Right ventricle myocardium superior (tissue), 1 donor: ENCODE measurements at regions not wholly inside any gene's neighbourhood (a gene's known extent, or its start where the extent isn't known, plus 50 kb on each side); places are given as distances from the start of the nearest gene placed in this dataset.

ENCODE experiments used
- ATAC-seq: fragments of 200-7000 bp; cut with Tn5 transposase; one replicate; pipeline ENCODE4 v1.9.1; 2020; ENCODE audit warnings: mild to moderate bottlenecking; ENCODE audit not compliant: poor library complexity
- DNase-seq: peaks from one replicate; pipeline ENCODE4 v3.0.0-alpha.2; 2020
- intact Hi-C: fragments of 100-400 bp; cut with DNase I; formaldehyde crosslinking; loops from one replicate; pipeline ENCODE4 v1.11.2; 2022
- donor health status: DM: no; HTN: yes; CAD: no; lungs with severe emphysema.

DNA sequence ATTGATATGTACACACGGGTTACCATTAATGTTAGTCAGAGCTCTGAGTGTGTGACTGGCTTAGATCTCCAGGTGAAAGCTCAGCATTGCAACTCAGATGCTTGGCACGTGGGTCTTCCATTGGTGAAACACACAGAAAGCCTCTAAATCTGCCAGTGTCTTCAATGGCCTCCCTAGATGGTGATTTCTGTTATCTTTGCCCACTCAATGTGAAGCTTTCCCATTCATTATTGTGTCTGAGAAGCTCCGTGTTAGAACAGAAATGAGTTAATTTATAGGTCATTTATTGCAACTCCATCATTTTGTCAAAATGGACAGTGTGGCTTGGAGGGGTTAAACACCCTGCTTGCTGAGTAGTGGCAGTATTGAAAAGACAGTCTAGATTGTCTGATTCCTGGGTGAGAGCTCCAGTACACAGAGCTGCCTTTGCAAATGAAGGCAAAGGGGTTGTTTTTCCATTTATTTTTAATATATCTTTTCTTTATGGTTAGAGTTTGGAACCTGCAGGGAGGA, 64.7 kb upstream of the GCFC2 start:
- DNase-seq: no peak
- intact Hi-C loops: no loop called here
- no peak for ATAC-seq

DNA sequence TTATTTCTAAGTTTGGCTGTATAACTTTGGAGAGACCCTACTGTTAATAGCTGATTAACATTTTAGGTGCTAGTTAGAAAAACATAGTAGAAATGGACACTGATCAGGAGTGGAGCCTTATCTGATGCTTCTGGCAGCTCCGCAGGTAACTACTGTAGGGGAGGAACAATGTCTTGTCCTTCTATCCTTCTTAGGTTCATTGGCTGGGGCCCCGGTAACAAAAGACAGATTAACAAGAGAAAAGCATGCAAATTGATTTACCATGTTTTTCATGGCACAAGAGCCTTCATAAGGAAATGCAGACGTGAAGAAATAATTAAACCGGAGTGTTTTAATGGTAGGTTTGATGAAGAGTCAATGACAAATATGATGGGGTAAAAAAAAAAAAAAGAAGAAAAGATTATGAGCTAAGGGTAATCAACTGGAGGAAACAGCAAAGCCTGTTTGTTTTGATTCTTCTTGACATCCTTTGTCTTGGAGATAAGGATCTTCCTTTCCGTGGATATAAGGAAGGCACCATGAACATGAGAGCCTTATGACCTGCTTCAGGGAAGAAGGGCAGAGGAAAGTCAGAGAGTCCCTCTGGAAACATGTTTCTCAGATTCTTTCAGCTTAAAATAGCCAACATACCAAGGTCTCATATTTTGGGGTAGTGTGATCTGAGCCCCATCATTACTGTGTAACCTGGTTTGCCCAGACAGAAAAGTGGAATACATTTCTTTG, 62.4 kb upstream of the GCFC2 start:
- intact Hi-C loops: no loop called here
- no peak for DNase-seq
- no peak for ATAC-seq

DNA sequence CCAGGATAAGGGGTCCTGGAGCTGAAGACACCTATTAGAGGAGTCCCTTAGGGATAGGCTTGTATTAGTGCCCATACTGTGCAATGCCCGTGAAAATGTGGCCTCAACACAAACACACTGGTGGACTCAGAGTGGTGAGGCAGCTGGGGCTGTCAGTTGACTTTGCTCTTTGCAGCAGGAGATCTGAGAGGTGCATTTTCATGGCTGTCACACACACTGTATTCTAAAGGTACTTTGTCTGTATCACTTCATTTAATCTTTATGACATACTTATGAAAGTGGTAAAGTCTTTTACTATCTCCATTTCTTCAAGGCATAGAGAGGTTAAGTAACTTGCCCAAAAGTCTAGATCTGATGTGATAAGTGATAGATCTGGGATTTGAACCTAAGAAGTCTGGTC, 55.1 kb upstream of the GCFC2 start:
- no peak for DNase-seq
- intact Hi-C loops: no loop called here
- no peak for ATAC-seq

DNA sequence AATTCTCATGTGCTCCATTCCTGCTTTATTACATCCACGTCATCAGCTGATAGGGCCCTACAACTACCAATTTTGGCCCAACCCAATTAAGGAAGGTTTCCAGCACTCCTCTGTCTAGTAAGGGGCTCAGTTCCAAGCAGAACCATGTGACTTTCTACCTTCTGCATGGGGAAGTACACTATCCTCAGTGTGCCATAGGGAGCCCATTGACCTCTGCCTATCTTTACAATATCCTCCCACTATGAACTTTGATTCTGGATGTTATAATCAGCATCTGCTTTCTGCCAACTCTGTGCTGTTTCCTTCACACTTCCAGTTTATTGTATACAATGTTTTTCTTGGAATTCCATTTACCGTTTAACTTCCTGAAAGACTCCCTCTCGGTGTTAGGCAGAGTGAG, 53.9 kb upstream of the GCFC2 start:
- no peak for DNase-seq
- intact Hi-C loops: no loop called here
- ATAC-seq: no peak
